Uterus (tissue), 2 donors: ENCODE measurements at regions not wholly inside any gene's neighbourhood (a gene's known extent, or its start where the extent isn't known, plus 50 kb on each side); places are given as distances from the start of the nearest gene placed in this dataset.

Experiments used
- CTCF ChIP-seq, 4 experiments: fragments of 200-600 bp in 2 of 4; fragments of 450-650 bp in 2 of 4; sonication (generic) in 2 of 4; IDR thresholded peaks; one replicate each; pipeline ENCODE4 v1.5.1; 2016 to 2019; ENCODE audit warnings: antibody characterized with exemption in 4 of 4, mild to moderate bottlenecking in 2 of 4, moderate library complexity in 1 of 4
- POLR2A ChIP-seq, 2 donors: fragments of 450-650 bp; IDR thresholded peaks; one replicate each; pipeline ENCODE4 v1.6.1; 2016; ENCODE audit warnings: antibody characterized with exemption in 2 of 2, mild to moderate bottlenecking in 1 of 2, moderate library complexity in 1 of 2

DNA sequence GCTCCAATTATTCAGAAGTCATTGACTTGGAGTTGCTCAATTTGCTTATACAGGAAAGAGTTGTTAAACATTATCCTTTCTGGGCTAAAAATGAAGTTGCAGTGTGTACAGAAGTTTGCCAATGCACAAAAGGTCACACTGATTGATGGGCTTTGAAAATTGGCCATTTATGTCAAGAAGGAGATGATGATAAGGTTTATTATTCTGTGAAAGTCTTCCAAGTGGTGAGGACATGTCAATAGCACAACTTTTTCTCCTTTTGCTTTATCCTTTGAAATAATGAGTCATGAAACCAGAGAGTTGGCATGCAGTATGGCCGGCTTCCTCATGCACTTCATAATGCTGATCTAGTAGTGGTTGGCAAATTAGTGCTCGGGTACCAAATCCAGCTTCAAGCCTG, 848.5 kb upstream of the WWC1 start:
- no peak for TF ChIP-seq POLR2A (IDR thresholded peaks at IDR 0.05)
- no peak for TF ChIP-seq CTCF (IDR thresholded peaks at IDR 0.05)
